NCI-H2029 (cell line): ENCODE measurements at regions not wholly inside any gene's neighbourhood (a gene's known extent, or its start where the extent isn't known, plus 50 kb on each side); places are given as distances from the start of the nearest gene placed in this dataset.

ENCODE experiments used
- DNase-seq: peaks from one replicate; lab custom pipeline; 2025; lab: John Stamatoyannopoulos, UW

DNA sequence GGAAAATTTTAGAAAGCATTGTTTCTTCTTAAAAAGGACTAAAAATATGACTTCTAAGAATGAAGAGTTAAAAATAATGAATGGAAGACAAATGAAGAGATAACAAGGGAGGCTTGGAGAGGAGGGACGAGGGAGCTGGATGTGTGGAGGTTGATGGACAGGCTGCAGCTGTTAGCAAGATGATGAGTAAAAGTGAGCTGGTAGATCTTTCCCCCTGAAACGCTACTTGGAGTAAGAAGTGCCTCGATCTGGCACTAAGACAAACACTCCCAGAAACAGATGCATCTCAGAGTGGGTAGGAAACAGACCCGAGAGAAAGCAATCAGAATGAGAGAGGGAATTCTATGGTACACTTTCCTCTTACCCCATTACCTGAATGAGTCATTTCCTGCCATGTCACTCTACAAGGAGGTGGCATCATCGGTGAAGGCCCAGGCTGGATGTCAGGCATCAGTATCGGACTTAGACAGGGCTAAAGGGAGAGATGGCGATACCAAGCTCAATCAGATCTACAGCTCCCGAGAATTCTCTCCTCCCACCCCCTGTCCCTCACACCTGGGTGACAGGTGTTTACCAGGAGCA, 154.1 kb upstream of the BMP2 start:
- no peak for DNase-seq

DNA sequence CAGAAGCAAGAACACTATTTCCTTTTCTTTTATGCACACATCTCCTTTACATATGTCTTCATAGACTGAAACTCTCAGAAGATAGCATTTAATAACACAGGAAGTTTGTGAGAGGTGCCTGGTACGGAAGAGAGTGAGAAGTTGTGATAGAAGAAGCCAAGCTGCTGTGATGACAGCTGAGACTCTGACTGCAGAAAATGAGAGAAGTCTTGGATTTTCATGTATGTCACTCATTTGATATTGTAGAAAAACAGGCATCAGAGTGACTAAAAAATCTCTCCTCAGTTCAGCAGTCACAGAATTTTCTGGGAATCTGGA, 154.9 kb upstream of the BMP2 start:
- DNase-seq: no peak

DNA sequence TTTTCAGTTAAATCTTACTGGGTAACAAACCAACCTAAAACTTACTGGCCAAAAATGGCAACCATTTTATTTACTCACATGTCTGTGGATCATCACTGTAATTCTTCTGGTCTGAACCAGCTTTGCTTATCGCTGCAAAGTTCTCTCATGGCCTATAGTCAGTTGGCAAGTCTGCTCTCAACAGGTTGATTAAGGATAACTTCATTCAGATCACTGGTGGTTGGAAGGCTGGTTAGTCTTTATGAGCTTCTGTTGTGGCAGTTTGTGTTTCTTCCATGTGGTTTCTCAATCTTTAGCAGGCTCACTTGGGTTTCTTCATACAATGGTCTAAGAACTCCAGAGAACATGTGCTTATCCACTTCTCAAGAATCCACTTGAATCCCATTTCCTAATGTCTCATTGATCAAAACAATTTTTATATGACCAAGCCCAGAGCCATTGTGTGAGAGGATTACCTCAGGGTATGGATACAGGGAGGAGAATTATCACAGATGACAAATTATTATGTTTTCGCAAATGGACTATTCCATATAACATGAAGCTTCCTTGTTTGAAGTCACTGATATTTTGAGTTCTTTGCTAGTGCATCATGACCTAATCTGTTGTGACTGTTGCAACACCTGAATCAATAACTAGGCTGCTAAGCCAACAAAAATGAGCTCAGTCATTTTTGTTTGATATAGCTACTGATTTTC, 155.4 kb upstream of the BMP2 start:
- DNase-seq: no peak

DNA sequence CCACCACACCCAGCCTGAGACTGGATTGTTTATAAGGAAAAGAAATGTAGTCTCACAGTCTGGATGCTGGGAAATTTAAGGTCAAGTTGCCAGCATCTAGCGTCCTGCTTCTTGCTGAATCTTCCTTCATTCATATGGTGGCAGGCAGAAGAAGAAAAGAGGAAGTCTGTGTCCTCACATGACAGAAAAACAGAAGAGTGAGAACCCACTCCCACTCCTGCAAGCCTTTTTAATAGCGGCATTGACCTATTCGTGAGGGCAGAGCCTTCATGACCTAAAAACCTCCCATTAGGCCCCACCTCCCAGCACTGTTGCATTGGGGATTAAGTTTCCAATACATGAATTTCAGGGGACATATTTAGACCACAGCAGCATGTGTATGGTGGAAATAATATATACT, 160.8 kb upstream of the BMP2 start:
- no peak for DNase-seq

DNA sequence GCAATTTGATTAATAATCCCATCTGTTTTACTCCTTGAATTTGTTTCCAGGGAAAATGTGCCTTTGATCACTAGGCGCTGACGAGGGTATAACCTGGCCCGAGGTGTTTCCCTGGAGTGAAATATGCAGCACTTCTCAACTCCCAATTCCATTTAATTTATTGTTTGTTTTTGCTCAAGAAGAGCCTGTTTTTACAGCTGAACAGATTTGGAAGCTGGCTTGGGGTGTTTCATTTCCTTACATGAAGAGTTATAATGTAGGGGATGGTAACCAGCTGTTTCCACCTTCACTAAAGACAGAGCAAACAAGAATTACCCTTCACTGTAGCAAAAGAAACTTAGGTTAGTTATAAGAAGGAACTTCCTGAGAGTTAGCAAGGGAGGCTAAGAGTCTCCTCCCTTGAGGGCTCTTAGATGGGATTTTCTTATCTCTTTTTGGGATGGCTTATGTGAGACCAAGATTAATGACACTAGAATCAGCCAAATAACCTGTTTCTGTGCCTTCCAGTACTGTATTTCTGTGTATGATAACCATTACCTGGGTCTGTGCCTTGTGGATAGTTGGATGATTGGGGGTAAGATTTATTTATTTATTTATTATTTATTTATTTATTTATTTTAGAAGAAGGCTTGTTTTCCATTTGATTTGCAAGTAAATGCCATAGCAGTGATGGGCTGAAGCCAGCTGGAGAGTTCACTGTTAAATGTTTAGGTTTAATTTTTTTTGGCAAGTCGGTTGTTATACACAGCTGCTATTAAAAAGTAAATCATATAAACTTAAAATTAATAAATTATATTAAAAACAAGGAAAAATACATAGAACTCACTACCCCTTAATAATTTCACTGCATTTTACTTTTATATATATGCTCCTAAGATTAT, 162.2 kb upstream of the BMP2 start:
- DNase-seq: no peak

DNA sequence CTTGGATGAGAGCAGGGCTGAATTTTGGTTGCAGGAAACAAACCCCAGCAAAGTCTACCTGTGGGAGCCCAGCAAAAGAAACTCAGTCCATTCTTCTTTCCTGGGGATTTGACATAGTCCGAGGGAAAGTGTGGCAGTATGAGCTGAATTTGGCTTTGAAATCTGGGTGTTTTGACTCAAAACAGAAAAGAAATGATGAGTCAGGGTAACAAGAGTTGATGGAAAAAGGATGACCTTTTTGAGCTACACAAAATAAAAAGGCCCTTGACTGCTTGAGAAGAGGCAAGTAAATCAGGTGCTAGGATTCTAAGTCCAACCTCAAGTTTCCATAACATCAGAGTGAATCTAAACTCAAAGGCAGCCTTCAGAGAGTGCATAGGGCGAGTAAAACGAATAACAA, 163.3 kb upstream of the BMP2 start:
- no peak for DNase-seq

DNA sequence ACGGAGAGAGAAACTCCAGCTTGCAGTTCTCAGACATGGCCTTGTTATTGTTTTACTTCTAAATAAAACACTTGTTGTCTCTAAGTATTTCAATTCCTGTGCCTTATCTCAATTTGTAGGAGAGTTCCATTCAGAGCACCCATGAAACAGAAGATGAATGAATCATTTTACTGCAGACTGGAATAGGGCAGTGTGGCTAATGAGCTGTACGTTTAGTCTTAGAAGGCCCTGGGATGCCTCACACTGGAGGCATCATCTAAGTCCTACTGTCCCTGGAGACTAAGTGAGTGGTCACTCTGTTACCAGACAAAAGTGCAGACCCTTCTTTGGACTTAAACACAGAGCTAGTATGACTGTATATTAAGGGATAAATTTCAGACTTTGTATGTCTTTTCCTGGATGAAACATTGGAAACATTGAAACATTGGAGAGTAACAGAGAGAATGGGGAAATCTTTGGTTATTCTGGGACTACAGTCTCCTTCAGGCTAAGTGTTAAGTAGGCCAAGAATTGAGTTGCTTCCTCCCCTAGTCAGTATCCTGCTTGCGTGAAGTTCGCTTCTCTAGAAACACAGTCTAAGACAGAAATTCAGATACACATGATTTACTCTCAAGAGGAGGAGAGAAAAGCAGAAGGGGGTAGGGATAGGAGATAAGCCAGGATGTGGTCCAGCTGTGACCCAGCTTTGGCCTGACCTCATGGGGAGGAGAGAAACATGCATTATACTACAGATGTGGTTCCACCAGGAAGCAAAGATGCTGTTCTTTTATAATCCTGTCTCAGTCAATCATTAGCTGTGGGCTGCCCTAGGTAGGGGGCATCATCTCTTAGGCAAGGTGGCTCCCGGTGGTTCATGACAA, 167.4 kb upstream of the BMP2 start:
- DNase-seq: no peak

DNA sequence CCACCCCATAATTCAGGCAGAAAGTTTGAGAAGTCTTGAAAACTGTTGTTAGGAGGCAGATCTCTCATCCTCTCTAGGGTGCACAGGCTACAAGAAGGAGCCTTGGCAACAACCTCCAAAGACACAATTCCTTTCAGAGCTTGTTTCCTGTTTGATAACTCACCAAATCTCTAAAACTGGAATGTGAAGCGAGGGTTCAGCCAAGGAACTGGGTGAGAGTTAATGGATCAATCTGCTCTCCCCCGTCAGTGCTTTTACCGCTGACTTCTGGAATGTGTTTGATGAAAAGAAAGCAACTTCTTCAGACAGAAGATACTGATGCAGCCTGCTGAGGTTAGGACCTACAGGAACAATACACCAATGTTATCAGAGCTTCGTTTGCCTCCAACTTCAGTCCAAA, 171.8 kb upstream of the BMP2 start:
- DNase-seq: no peak

DNA sequence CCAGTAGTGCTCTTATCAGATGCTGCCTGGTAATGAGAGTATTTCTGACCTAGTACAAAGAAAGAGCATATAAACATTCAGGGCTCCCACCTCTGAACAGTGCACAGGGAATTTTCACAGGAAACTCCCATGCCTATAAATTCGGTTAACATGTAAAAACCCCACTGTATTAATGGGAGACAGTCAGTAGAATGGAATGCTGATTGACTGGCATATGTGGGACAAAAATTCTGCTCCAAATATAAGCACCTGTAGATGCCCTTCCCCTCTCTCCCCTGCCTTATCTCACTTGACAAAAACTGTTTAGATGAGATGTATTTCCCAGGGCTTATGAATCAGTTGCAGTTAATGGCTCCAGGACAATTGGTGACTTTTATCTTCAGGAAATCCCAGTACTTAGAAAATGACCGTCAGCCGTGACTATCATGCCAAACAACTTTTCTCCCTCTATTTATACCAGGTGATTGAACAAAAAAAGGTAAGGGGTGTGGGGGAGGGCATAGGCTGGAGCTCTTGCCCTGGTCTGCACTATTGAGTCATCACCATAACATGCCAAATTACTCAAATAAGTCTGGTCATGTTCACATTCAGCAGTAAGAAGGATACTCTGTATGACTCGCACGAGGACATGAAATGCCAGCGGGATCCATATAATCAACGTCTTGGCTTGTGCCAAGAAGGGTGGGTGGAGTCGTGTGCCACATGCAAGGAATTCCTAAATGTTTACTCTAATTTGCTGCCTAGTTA, 176.4 kb upstream of the BMP2 start:
- DNase-seq: no peak

DNA sequence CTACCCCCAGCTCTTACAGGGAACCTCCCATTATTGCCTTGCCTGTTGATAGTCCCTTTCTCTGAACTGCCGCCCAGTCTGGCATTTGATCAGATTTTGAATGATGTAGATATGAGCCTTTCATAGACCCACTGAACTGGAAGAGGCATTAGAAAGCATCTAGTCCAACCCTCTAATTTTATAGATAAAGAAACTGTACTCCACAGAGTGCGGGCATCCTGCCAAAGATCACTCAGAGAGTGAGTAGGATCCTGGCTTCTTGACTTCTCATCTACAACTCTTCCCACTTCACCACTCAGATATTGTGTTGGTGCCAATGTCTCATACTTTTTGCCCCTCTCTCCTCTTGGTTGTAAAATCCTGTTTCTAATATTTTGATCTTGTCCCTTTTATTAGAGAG, 179.2 kb upstream of the BMP2 start:
- DNase-seq: peak; percentile 28

DNA sequence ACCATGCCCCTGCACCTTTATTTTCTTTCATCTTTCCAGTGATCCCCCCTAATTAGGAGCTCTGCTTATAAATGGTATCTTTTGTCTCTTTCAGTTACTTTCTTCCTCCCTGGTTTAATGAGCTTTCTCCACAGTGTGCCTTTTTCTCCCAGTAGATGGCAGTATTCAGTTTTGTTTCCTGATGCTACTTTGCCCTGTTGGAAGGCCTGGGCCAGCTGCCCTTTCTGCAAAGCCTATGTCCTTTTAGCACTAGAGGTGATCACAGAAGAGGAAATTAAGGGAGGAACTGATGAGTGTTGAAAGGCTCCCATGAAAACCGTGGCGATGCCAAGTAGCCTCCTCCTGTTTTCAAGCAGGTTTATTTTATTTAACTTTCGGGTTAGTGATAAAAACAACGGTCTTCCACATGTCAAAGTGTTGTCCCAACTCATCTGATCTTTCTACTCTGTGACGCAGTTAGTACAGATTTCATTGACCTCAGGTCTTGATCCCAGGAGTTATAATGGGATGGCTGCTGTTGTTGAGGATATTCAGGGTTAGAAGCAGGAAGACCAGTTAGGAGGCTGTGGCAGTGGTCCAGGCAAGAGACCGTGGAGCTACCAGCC, 184.2 kb upstream of the BMP2 start:
- DNase-seq: peak; percentile 43

DNA sequence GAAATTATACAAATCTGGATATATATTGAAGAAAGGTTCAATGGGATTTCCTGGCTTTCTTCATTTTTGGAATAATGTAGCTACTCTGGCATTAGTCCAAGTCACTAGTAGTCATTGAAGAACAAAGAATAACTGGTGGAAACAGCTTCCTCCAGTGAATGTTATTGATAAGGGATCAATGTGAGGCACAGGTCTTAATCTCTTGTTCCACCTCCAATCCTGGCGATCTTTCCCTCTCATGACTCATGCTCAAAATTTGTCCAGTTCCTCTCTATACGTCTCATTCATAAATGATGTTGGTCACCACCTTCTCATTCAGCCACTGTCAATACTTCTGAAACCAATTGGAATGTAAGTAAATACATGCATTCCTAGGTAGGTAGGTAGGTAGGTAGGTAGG, 185.0 kb upstream of the BMP2 start:
- no peak for DNase-seq

DNA sequence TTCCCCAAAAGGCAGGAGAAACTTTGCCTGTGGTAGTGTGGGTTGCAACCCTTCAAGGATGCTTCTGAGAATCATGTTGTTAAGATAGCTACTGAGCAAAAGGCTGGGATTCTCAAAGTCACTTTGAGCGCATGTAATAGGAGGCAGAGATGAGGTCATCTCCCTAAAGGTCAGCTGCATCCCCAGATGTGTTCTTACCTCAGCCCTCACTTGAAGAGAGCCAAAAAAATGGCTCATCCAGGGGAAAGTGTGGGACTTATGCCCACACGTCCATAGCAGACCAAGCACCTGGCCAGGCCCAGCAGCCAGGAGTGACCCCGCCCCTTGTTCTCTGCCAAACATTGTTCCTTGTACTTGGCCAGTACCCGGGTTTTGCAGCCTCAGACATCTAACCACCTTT, 187.0 kb upstream of the BMP2 start:
- no peak for DNase-seq

DNA sequence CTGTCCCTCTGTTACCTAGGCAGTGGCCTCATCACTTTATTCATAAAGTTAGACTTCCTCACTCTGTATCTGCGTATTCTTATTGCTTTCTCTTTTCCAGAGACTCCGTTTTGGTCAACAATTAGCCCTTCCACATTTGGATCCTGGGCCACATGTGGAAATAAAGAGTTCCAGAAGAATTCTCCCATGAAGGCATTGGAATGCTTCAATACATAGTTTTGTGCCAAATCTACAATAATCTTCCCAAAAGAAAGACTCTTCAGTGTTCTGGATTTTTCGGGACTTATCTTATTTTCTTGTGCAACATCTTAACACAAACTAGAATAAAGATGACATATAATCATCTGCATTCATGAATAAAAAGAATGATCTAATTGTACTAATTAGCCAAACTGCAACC, 187.7 kb upstream of the BMP2 start:
- DNase-seq: no peak

DNA sequence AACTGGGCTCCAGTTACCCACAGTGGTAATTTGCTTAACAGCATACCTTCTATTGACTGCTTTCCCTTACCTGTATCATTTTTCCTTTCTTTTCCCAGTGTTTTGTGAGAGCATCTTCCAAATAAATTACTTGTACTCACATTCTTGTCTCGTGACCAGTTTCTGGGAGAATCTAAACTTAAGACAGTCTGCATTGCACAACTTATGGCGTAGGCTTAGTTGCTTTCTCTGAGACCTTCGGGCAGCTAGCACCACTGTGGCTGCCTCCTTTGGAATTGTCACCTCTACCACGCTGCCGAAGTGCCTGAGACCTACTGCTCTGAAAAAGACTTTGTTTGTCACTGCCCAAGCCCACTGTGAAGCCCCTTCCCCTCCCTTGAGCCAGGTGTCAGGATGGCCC, 188.1 kb upstream of the BMP2 start:
- DNase-seq: no peak

DNA sequence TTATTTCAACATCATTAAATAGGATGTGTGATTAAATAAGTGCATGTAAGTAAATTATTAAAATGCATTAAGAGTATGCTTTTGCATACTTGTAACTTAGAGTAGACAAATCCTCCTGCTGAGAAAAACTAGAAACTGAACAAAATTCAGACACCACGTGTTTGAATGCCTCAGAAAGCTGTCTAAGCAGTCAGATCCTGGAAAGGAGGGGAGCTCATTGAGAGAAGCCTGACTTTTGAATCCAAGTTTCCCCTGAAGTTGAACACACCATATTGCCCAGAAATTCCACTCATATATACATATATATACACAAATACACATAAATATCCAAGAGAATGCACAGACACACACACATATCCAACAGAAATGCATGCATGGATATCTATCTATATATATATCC, 190.0 kb upstream of the BMP2 start:
- DNase-seq: no peak

DNA sequence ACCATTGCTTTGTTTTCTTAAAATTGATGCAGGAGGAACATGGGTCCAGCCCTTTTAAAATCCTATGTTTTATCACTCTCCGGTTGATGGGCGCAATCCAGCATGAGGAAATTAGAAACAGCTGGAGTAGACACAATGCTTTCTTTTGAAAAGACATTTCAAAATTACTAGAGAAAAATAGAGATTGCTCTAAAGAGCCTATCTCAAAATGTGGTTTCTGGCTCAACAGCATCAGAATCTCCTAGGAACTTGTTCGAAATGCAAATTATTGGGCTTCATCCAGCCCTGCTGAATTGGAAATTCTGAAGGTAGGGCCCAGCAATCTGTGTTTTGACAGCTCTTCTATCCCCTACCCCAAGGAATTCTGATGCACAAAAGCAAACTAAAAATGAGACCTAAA, 190.8 kb upstream of the BMP2 start:
- no peak for DNase-seq

DNA sequence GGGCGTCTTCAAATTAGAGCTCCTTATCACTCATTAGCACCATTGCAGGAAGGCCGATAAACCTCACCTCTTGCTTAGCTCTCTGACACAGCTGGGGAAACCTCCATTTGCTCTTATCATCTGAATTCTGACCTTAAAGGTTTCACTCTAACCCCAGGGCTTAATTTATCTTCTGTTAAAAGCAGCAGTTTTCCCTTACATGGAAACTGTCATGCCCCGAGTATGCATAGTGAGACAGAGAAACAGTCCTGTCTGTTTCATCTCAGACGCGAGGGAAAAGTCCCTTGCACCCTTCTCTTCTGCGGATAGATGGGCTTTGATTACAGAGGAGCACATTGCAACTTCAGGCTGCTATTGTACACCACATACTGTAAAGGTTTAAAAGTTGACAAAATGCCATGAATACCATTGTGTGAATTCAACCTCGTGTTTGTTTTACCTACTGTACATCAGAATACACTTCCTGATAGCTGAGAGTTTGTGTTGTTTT, 191.5 kb upstream of the BMP2 start:
- DNase-seq: no peak

DNA sequence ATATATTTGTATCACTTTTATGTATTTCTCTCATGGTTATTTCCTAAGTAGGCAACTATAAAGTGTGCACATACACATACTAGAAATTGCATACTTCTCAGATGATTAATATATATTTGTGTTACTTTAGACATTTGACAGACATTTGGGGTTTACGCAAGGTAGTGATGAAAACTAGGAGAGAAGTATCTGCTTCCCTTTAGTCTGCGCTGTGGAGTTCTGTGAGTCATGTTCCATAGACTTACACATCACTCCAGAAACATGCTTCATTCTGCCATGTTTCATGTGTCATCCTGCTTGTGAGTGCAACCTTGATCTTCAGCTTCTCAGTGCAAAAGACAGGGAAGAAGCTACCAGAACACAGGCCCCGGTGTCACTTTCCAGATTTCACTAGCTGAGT, 200.7 kb upstream of the BMP2 start:
- DNase-seq: no peak

DNA sequence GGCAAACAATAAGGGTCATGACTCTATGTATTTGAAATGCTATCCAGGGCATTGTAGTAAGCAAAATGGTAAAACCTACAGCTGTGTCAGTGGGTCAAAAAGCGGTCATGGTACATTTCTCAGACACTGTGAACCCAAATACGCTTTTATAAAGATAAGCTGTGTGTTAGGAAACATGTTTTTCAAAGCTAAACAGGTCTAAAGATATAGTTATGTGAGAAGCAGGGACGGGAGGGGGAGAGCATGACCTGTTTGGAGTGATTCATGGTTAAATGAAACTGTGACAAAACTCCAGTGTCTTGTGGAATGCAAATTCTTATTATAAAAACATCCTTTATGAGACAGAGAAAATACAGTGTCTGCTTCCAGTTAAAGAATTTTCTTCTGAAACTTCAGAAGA, 205.4 kb upstream of the BMP2 start:
- DNase-seq: no peak

DNA sequence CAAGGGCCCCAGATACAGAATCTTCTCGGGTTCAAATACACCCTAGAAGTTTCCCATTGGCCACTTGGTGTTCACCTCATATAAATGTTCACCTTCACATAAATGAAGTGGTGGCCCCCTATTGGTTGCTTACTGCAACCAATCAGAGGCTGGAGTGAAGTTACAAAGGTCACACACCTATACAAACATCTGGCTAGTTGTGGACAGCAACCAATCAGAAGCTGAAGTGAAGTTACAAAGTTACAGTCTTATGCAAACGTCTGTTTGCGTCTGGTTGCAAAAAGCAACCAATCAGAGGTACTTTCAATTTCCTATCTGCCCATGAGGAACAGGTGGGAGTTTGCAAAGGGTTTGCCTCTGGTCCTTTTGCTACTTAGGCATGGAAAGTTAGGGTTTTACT, 206.5 kb upstream of the BMP2 start:
- DNase-seq: no peak
